Liver (tissue), 3 donors: ENCODE measurements at regions not wholly inside any gene's neighbourhood (a gene's known extent, or its start where the extent isn't known, plus 50 kb on each side); places are given as distances from the start of the nearest gene placed in this dataset.

Experiments used
- ATF3 ChIP-seq: IDR thresholded peaks from 2 replicates; pipeline ENCODE4 v1.6.1; 2016; ENCODE audit warnings: antibody characterized with exemption
- EGR1 ChIP-seq, 2 donors: IDR thresholded peaks; 2 replicates each; pipeline ENCODE4 v1.6.1; 2016 to 2018; ENCODE audit warnings: antibody characterized with exemption in 2 of 2, low read depth in 2 of 2
- REST ChIP-seq: IDR thresholded peaks from 2 replicates; pipeline ENCODE4 v1.6.1; 2016; ENCODE audit warnings: antibody characterized with exemption, mild to moderate bottlenecking
- TAF1 ChIP-seq: conservative IDR thresholded peaks from 2 replicates; pipeline ENCODE4 v1.6.1; 2016; ENCODE audit warnings: antibody characterized with exemption, mild to moderate bottlenecking
- YY1 ChIP-seq: IDR thresholded peaks from 2 replicates; pipeline ENCODE4 v1.6.1; 2016; ENCODE audit warnings: antibody characterized with exemption, mild to moderate bottlenecking
- TF ChIP-seq, protein P1 (sequence below): fragments of 150-350 bp; IDR thresholded peaks from 2 replicates; pipeline ENCODE4 v1.5.1; 2017; ENCODE audit warnings: improper control_type of control experiment, low read depth, low read length; ENCODE audit not compliant: missing input control
- donor health status: healthy.
- donor health status: healthy.

DNA sequence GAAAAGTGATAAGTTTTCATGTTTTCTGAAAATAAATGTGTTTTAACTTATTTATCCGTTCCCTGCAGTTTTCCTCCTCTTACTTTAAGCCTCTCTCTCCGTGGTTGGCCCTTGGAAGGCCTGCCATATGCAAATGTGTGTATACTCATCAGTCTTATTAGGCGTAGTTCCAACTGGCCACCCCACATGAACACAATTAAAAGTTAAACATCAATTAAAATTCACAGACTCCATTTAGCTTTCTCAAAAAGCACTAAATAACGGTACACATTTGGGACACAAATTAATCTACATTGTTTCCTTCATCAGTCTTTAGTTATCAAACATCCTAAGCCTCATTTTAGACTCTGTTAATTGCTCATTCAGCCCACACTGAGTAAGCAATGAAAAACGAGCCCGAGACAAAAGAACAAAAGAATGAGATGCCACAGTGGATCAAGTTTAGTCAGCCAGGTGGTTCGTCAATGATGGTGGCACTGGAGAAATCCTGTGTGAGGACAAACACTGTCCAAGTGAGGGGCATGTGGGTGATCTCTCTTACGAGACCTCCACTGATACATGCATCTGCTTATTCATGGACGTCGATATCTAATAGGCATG lies 76.0 kb upstream of the TMCC3 start:
- TF ChIP-seq, protein P1, sequence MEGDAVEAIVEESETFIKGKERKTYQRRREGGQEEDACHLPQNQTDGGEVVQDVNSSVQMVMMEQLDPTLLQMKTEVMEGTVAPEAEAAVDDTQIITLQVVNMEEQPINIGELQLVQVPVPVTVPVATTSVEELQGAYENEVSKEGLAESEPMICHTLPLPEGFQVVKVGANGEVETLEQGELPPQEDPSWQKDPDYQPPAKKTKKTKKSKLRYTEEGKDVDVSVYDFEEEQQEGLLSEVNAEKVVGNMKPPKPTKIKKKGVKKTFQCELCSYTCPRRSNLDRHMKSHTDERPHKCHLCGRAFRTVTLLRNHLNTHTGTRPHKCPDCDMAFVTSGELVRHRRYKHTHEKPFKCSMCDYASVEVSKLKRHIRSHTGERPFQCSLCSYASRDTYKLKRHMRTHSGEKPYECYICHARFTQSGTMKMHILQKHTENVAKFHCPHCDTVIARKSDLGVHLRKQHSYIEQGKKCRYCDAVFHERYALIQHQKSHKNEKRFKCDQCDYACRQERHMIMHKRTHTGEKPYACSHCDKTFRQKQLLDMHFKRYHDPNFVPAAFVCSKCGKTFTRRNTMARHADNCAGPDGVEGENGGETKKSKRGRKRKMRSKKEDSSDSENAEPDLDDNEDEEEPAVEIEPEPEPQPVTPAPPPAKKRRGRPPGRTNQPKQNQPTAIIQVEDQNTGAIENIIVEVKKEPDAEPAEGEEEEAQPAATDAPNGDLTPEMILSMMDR, result no peak
- TF ChIP-seq YY1, result no peak
- TF ChIP-seq EGR1 (IDR thresholded peaks at IDR 0.05; ENCODE audit: low read depth in 2 of 2), result no peak
- TF ChIP-seq TAF1, result no peak
- TF ChIP-seq REST, result no peak
- TF ChIP-seq ATF3, result no peak
